Spleen (tissue), 7 donors: ENCODE measurements at regions not wholly inside any gene's neighbourhood (a gene's known extent, or its start where the extent isn't known, plus 50 kb on each side); places are given as distances from the start of the nearest gene placed in this dataset.

Source experiments
- POLR2A ChIP-seq, 3 donors: fragments of 450-650 bp; IDR thresholded peaks; one replicate each; pipeline ENCODE4 v1.5.1; 2017; ENCODE audit warnings: antibody characterized with exemption in 3 of 3, mild to moderate bottlenecking in 1 of 3
- TF ChIP-seq, protein P1 (sequence below), 11 experiments: fragments of 200-600 bp in 7 of 11; fragments of 450-650 bp in 4 of 11; sonication (generic) in 4 of 11; IDR thresholded peaks in 8 of 11; conservative IDR thresholded peaks in 3 of 11; 1 replicate in 7 of 11; 2 replicates in 4 of 11; pipeline versions ENCODE4 v1.4.0 to v1.8.0; 2016 to 2021; ENCODE audit warnings: antibody characterized with exemption in 11 of 11, inconsistent platforms in 4 of 11, mild to moderate bottlenecking in 1 of 11
- donor health status: DM: no; HTN: no; CAD: no; lungs with moderate emphysema.
- donor health status: DM: no; HTN: no; CAD: no.
- donor health status: DM: no; HTN: no; CAD: no.

DNA sequence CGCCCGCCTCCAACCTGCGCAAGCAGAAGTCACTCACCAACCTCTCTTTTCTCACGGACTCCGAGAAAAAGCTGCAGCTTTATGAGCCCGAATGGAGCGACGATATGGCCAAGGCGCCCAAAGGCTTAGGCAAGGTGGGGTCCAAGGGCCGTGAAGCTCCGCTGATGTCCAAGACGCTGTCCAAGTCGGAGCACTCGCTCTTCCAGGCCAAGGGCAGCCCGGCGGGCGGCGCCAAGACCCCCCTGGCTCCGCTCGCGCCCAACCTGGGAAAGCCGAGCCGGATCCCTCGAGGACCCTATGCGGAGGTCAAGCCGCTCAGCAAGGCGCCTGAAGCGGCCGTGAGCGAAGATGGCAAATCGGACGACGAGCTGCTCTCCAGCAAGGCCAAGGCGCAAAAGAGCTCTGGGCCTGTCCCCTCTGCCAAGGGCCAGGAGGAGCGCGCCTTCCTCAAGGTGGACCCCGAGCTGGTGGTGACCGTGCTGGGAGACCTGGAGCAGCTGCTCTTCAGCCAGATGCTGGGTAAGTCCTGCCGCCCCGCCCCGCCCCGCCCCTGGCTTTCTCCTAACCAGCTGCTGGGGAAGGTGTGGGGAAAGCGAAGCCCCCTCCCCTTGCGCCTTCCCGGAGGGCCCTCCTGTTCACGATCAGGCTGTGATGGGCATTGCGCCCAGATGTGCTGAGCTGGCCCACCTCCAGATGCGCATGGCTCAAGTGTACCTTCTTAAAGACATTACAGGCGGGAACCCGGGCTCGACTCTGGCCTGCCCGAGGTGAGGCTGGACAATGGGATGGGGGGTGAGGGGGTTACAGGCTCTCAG is 110.2 kb downstream of the NAV1 start:
- TF ChIP-seq, protein P1, sequence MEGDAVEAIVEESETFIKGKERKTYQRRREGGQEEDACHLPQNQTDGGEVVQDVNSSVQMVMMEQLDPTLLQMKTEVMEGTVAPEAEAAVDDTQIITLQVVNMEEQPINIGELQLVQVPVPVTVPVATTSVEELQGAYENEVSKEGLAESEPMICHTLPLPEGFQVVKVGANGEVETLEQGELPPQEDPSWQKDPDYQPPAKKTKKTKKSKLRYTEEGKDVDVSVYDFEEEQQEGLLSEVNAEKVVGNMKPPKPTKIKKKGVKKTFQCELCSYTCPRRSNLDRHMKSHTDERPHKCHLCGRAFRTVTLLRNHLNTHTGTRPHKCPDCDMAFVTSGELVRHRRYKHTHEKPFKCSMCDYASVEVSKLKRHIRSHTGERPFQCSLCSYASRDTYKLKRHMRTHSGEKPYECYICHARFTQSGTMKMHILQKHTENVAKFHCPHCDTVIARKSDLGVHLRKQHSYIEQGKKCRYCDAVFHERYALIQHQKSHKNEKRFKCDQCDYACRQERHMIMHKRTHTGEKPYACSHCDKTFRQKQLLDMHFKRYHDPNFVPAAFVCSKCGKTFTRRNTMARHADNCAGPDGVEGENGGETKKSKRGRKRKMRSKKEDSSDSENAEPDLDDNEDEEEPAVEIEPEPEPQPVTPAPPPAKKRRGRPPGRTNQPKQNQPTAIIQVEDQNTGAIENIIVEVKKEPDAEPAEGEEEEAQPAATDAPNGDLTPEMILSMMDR (IDR thresholded peaks at IDR 0.05 in 8 of 11, conservative IDR thresholded peaks at IDR 0.05 in 3 of 11): no peak
- no peak for TF ChIP-seq POLR2A (IDR thresholded peaks at IDR 0.05)
